HEK293T (cell line): ENCODE measurements at regions not wholly inside any gene's neighbourhood (a gene's known extent, or its start where the extent isn't known, plus 50 kb on each side); places are given as distances from the start of the nearest gene placed in this dataset.

ENCODE experiments used
- ARNT ChIP-seq: fragments of 450-650 bp; IDR thresholded peaks from 2 replicates; pipeline ENCODE4 v1.6.1; 2017; ENCODE audit warnings: mild to moderate bottlenecking
- BHLHE40 ChIP-seq: fragments of 450-650 bp; IDR thresholded peaks from 2 replicates; pipeline ENCODE4 v1.6.1; 2016; ENCODE audit warnings: mild to moderate bottlenecking, moderate library complexity, borderline replicate concordance
- CTBP1 ChIP-seq: fragments of 450-650 bp; IDR thresholded peaks from 2 replicates; pipeline ENCODE4 v1.6.1; 2016; ENCODE audit warnings: borderline replicate concordance
- ELF4 ChIP-seq: fragments of 450-650 bp; IDR thresholded peaks from 2 replicates; pipeline ENCODE4 v1.6.1; 2017; ENCODE audit warnings: antibody characterized with exemption
- FOXA1 ChIP-seq: fragments of 450-650 bp; IDR thresholded peaks from 2 replicates; pipeline ENCODE4 v1.6.1; 2016; ENCODE audit warnings: mild to moderate bottlenecking
- FOXK2 ChIP-seq: fragments of 450-650 bp; IDR thresholded peaks from 2 replicates; pipeline ENCODE4 v1.6.1; 2016; ENCODE audit warnings: mild to moderate bottlenecking
- FOXM1 ChIP-seq: fragments of 450-650 bp; IDR thresholded peaks from 2 replicates; pipeline ENCODE4 v1.6.1; 2017; ENCODE audit warnings: mild to moderate bottlenecking, borderline replicate concordance
- L3MBTL2 ChIP-seq: fragments of 450-650 bp; conservative IDR thresholded peaks from 2 replicates; pipeline ENCODE4 v1.6.1; 2016; ENCODE audit warnings: mild to moderate bottlenecking
- LEF1 ChIP-seq: fragments of 450-650 bp; IDR thresholded peaks from 2 replicates; pipeline ENCODE4 v1.6.1; 2017; ENCODE audit warnings: mild to moderate bottlenecking, borderline replicate concordance
- NFRKB ChIP-seq: fragments of 450-650 bp; IDR thresholded peaks from 2 replicates; pipeline ENCODE4 v1.6.1; 2016; ENCODE audit warnings: mild to moderate bottlenecking, moderate library complexity
- SP1 ChIP-seq: fragments of 450-650 bp; IDR thresholded peaks from 2 replicates; pipeline ENCODE4 v1.6.1; 2017
- SUZ12 ChIP-seq: fragments of 450-650 bp; IDR thresholded peaks from 2 replicates; pipeline ENCODE4 v1.6.1; 2016; ENCODE audit warnings: mild to moderate bottlenecking
- TARDBP ChIP-seq: fragments of 450-650 bp; IDR thresholded peaks from 2 replicates; pipeline ENCODE4 v1.6.1; 2016
- TF ChIP-seq, protein P1 (sequence below): fragments of 450-650 bp; IDR thresholded peaks from 2 replicates; pipeline ENCODE4 v1.6.1; 2016

GRCh38 chr1:60274422-60275290 lies 201.1 kb upstream of the C1orf87 start:
- TF ChIP-seq ELF4: no peak
- TF ChIP-seq L3MBTL2: no peak
- TF ChIP-seq SUZ12: no peak
- TF ChIP-seq ARNT: no peak
- TF ChIP-seq NFRKB: no peak
- no peak for TF ChIP-seq FOXA1
- no peak for TF ChIP-seq FOXM1
- TF ChIP-seq BHLHE40: no peak
- TF ChIP-seq LEF1: no peak
- no peak for TF ChIP-seq TARDBP
- TF ChIP-seq SP1: no peak
- TF ChIP-seq FOXK2: no peak
- no peak for TF ChIP-seq CTBP1
- TF ChIP-seq, protein P1, sequence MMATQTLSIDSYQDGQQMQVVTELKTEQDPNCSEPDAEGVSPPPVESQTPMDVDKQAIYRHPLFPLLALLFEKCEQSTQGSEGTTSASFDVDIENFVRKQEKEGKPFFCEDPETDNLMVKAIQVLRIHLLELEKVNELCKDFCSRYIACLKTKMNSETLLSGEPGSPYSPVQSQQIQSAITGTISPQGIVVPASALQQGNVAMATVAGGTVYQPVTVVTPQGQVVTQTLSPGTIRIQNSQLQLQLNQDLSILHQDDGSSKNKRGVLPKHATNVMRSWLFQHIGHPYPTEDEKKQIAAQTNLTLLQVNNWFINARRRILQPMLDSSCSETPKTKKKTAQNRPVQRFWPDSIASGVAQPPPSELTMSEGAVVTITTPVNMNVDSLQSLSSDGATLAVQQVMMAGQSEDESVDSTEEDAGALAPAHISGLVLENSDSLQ: no peak
